HG03571 (cell line): ENCODE measurements at regions not wholly inside any gene's neighbourhood (a gene's known extent, or its start where the extent isn't known, plus 50 kb on each side); places are given as distances from the start of the nearest gene placed in this dataset.

Source experiments
- ATAC-seq: cut with Tn5 transposase; IDR thresholded peaks from one replicate; pipeline ENCODE4 v1.9.1; 2021; ENCODE audit not compliant: unreplicated experiment

GRCh38 chr1:62978741-62979140 is 194.8 kb downstream of the ATG4C start:
- no peak for ATAC-seq

- ATAC-seq, result no peak
Measured at GRCh38 chr1:62981434-62981833, 197.5 kb downstream of the ATG4C start.

- ATAC-seq, result no peak
Measured at GRCh38 chr1:62988867-62989266, 204.9 kb downstream of the ATG4C start.

- ATAC-seq, result no peak
Measured at GRCh38 chr1:62989497-62989896, 205.6 kb downstream of the ATG4C start.

GRCh38 chr1:62991152-62991551 is 207.2 kb downstream of the ATG4C start:
- ATAC-seq, result no peak

- no peak for ATAC-seq
Measured at GRCh38 chr1:62993844-62994243, 209.9 kb downstream of the ATG4C start.

GRCh38 chr1:62995173-62995572 is 211.2 kb downstream of the ATG4C start:
- ATAC-seq, result no peak

GRCh38 chr1:62997884-62998283 is 214.0 kb downstream of the ATG4C start:
- no peak for ATAC-seq

GRCh38 chr1:62998845-62999649 is 215.1 kb downstream of the ATG4C start:
- ATAC-seq, result no peak

GRCh38 chr1:63000508-63000907 is 216.6 kb downstream of the ATG4C start:
- no peak for ATAC-seq

- ATAC-seq, result no peak
Measured at GRCh38 chr1:63004868-63005267, 220.9 kb downstream of the ATG4C start.

- ATAC-seq, result no peak
Measured at GRCh38 chr1:63005812-63006211, 221.9 kb downstream of the ATG4C start.

GRCh38 chr1:63009421-63009820 is 225.5 kb downstream of the ATG4C start:
- ATAC-seq, result no peak

GRCh38 chr1:63010913-63011660 is 227.2 kb downstream of the ATG4C start:
- no peak for ATAC-seq

GRCh38 chr1:63012339-63012738 is 228.4 kb downstream of the ATG4C start:
- ATAC-seq, result no peak

- no peak for ATAC-seq
Measured at GRCh38 chr1:63014267-63014666, 230.3 kb downstream of the ATG4C start.

- no peak for ATAC-seq
Measured at GRCh38 chr1:63022319-63022718, 238.4 kb downstream of the ATG4C start.

GRCh38 chr1:63023171-63023570 is 239.2 kb downstream of the ATG4C start:
- no peak for ATAC-seq

- ATAC-seq, result no peak
Measured at GRCh38 chr1:63023637-63024036, 239.7 kb downstream of the ATG4C start.

- ATAC-seq, result no peak
Measured at GRCh38 chr1:63024132-63024531, 240.2 kb downstream of the ATG4C start.

- ATAC-seq, result no peak
Measured at GRCh38 chr1:63027176-63027575, 243.2 kb downstream of the ATG4C start.

- ATAC-seq, result no peak
Measured at GRCh38 chr1:63032171-63032570, 248.2 kb downstream of the ATG4C start.
